Caco-2 (cell line): ENCODE measurements at regions not wholly inside any gene's neighbourhood (a gene's known extent, or its start where the extent isn't known, plus 50 kb on each side); places are given as distances from the start of the nearest gene placed in this dataset.

ENCODE experiments used
- BruUV-seq: library from RNA; stranded (reverse); fragments of 400-500 nt; replicated peaks from 2 replicates; lab custom pipeline; 2021; lab: Mats Ljungman, UMichigan
- CTCF ChIA-PET: fragments of 300-600 bp; sonication (Branson Sonifier 250); formaldehyde crosslinking; loops from one replicate; lab custom pipeline; 2022; ENCODE audit warnings: antibody characterized with exemption; lab: Charles Lee
- POLR2A ChIA-PET: fragments of 300-600 bp; sonication (Branson Sonifier 250); formaldehyde crosslinking; loops from one replicate; lab custom pipeline; 2022; ENCODE audit warnings: antibody characterized with exemption; lab: Charles Lee
- DNase-seq, 2 experiments: peaks; one replicate each; pipeline versions ENCODE4 v3.0.0 to v3.0.0-alpha.2; 2020 to 2022
- H3K27me3 ChIP-seq: replicated peaks from 2 replicates; pipeline ENCODE4 v1.6.0; 2011; ENCODE audit warnings: low read length; ENCODE audit not compliant: control insufficient read depth, insufficient read depth
- H3K36me3 ChIP-seq: 2 replicates; pipeline ENCODE4 v1.5.1; 2011; ENCODE audit warnings: low read length; ENCODE audit not compliant: control insufficient read depth, insufficient read depth
- H3K4me1 ChIP-seq: fragments of 250-450 bp; sonication (Bioruptor Pico); 2 replicates; pipeline ENCODE4 v1.5.1; 2020; ENCODE audit warnings: mild to moderate bottlenecking
- H3K4me3 ChIP-seq: 2 replicates; pipeline ENCODE4 v1.5.1; 2011; ENCODE audit warnings: low read depth, mild to moderate bottlenecking, control low read depth, low read length
- H3K9me3 ChIP-seq: fragments of 250-450 bp; sonication (Bioruptor Pico); 2 replicates; pipeline ENCODE4 v1.5.1; 2020; ENCODE audit warnings: mild to moderate bottlenecking, moderate library complexity
- H3K27ac Mint-ChIP-seq: one replicate; pipeline ENCODE4 v1.8.0; 2022; ENCODE audit warnings: mixed read lengths; ENCODE audit not compliant: unreplicated experiment
- H3K27me3 Mint-ChIP-seq: one replicate; pipeline ENCODE4 v1.8.0; 2022; ENCODE audit warnings: mixed read lengths; ENCODE audit not compliant: insufficient read depth, unreplicated experiment
- H3K36me3 Mint-ChIP-seq: one replicate; pipeline ENCODE4 v1.8.0; 2022; ENCODE audit warnings: mild to moderate bottlenecking, mixed read lengths; ENCODE audit not compliant: insufficient read depth, unreplicated experiment
- H3K4me1 Mint-ChIP-seq: one replicate; pipeline ENCODE4 v1.8.0; 2022; ENCODE audit warnings: low read depth, mixed read lengths; ENCODE audit not compliant: unreplicated experiment
- H3K4me3 Mint-ChIP-seq: one replicate; pipeline ENCODE4 v1.8.0; 2022; ENCODE audit warnings: mild to moderate bottlenecking, moderate library complexity, mixed read lengths; ENCODE audit not compliant: unreplicated experiment
- H3K9me3 Mint-ChIP-seq: one replicate; pipeline ENCODE4 v1.8.0; 2022; ENCODE audit warnings: mixed read lengths; ENCODE audit not compliant: unreplicated experiment
- intact Hi-C: fragments of 100-400 bp; cut with micrococcal nuclease; formaldehyde crosslinking; loops from one replicate; pipeline ENCODE4 v1.10.0; 2022; ENCODE audit not compliant: unreplicated experiment
- TF ChIP-seq, protein P1 (sequence below), 2 experiments: fragments of 200-600 bp in 1 of 2; IDR thresholded peaks; 1 replicate in 1 of 2; 2 replicates in 1 of 2; pipeline versions ENCODE4 v1.5.1 to v1.8.0; 2011 to 2022; ENCODE audit warnings: antibody characterized with exemption in 1 of 2, control low read depth in 1 of 2, inconsistent platforms in 1 of 2, low read depth in 1 of 2, low read length in 1 of 2, mild to moderate bottlenecking in 1 of 2, moderate library complexity in 1 of 2; ENCODE audit not compliant: insufficient read depth in 1 of 2, severe bottlenecking in 1 of 2, unreplicated experiment in 1 of 2

DNA sequence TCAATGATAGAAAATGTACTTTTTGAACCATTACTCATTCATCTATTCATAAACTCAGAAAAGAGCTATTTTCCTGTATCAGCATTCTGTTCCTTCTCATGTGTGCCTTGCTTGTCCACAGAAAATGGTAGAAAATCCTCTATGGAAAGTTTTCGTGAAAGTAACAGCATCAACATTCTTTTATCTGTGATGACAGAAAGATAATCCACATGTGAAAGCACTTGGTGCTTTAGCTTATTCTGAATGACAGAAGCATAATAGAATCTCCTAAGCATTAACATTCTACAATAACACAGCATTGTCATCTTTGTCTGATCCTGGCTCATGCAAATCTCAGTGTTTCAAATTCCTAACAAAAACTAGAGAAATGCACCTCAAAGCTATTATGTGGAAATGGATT lies 431.9 kb downstream of the ADAMTS20 start:
- Histone ChIP-seq H3K4me3 (no peak overlapping the region), H3K36me3 (no peaks in the 10 kb centered on the region), H3K27me3 (no peaks in the 10 kb centered on the region), H3K9me3 (no peaks in the 10 kb centered on the region), H3K4me1 (peaks cover 4% of the 10 kb centered on the region; the same call in 1 of the 2 replicates)
- ChIA-PET CTCF (interaction anchor here (0.6 kb wide), 1 partner anchor 11 kb away, joined by 3 read pairs; no protein-coding TSS in a partner anchor), POLR2A (no interaction called here)
- no peak for DNase-seq
- Mint-ChIP-seq H3K27ac (no peak overlapping the region), H3K27me3 (no peaks in the 10 kb centered on the region), H3K36me3 (no peaks in the 10 kb centered on the region), H3K4me1 (peaks cover 7% of the 10 kb centered on the region), H3K4me3 (no peak overlapping the region), H3K9me3 (no peaks in the 10 kb centered on the region)
- intact Hi-C loops, result no loop called here
- TF ChIP-seq, protein P1, sequence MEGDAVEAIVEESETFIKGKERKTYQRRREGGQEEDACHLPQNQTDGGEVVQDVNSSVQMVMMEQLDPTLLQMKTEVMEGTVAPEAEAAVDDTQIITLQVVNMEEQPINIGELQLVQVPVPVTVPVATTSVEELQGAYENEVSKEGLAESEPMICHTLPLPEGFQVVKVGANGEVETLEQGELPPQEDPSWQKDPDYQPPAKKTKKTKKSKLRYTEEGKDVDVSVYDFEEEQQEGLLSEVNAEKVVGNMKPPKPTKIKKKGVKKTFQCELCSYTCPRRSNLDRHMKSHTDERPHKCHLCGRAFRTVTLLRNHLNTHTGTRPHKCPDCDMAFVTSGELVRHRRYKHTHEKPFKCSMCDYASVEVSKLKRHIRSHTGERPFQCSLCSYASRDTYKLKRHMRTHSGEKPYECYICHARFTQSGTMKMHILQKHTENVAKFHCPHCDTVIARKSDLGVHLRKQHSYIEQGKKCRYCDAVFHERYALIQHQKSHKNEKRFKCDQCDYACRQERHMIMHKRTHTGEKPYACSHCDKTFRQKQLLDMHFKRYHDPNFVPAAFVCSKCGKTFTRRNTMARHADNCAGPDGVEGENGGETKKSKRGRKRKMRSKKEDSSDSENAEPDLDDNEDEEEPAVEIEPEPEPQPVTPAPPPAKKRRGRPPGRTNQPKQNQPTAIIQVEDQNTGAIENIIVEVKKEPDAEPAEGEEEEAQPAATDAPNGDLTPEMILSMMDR (IDR thresholded peaks at IDR 0.05; ENCODE audit: insufficient read depth in 1 of 2, low read depth in 1 of 2, low read length in 1 of 2, severe bottlenecking in 1 of 2, unreplicated experiment in 1 of 2), result no peak
- no TSS peak for BruUV-seq

DNA sequence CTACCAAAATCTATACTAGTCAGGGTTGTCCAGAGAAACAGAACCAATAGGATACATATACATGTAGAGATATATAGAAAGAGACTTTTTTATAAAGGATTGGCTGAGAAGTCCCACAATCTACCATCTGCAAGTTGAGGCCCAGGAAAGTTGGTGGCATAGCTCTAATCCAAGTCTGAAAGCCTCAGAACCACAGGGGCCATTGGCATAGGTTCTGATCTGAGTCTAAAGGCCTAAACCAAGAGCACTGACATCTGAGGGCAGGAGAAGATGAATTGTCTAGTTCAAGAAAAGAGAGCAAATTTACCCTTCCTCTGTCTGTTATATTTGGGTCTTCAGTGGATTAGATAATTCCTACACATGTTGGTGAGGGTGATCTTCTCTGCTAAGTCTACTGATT lies 433.1 kb downstream of the ADAMTS20 start:
- H3K4me1 Mint-ChIP-seq, result peaks cover 7% of the 10 kb centered on the region
- no TSS peak for BruUV-seq
- no peaks in the 10 kb centered on the region for H3K36me3 Mint-ChIP-seq
- no peak for DNase-seq
- Histone ChIP-seq H3K36me3 (no peaks in the 10 kb centered on the region), H3K4me1 (peaks cover 4% of the 10 kb centered on the region; the same call in 1 of the 2 replicates), H3K9me3 (no peaks in the 10 kb centered on the region), H3K27me3 (no peaks in the 10 kb centered on the region), H3K4me3 (no peak overlapping the region)
- ChIA-PET CTCF (no interaction called here), POLR2A (no interaction called here)
- TF ChIP-seq, protein P1 (IDR thresholded peaks at IDR 0.05; ENCODE audit: insufficient read depth in 1 of 2, low read depth in 1 of 2, low read length in 1 of 2, severe bottlenecking in 1 of 2, unreplicated experiment in 1 of 2), result no peak
- no peaks in the 10 kb centered on the region for H3K27me3 Mint-ChIP-seq
- H3K27ac Mint-ChIP-seq, result no peak overlapping the region
- H3K9me3 Mint-ChIP-seq, result no peaks in the 10 kb centered on the region
- H3K4me3 Mint-ChIP-seq, result no peak overlapping the region
- intact Hi-C loops, result no loop called here

DNA sequence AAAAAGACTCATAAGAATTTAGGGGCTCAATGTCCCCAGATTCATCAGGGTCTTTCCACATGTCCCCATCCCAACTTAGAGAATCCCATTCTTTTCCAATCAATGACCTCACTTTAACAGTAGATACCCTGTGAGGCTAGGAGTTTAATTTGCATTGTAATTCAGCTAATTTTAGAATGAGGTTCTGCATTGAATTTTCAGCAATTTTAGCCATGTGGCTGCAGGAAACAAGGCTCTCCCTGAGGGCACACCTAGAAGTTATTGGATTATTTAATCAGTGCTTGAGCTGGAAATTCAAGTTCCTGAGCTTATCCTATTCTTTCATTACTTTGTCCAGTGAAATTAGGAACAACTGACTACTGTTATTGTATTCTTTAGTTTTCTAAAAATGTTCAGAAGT lies 433.8 kb downstream of the ADAMTS20 start:
- ChIA-PET POLR2A (interaction anchor here (0.6 kb wide), 1 partner anchor 706 kb away, joined by 3 read pairs; no protein-coding TSS in a partner anchor), CTCF (no interaction called here)
- Histone ChIP-seq H3K9me3 (no peaks in the 10 kb centered on the region), H3K27me3 (no peaks in the 10 kb centered on the region), H3K4me3 (no peak overlapping the region), H3K36me3 (no peaks in the 10 kb centered on the region), H3K4me1 (peaks cover 4% of the 10 kb centered on the region; the same call in 1 of the 2 replicates)
- Mint-ChIP-seq H3K4me3 (no peak overlapping the region), H3K4me1 (peaks cover 7% of the 10 kb centered on the region), H3K27me3 (no peaks in the 10 kb centered on the region), H3K36me3 (no peaks in the 10 kb centered on the region), H3K27ac (no peak overlapping the region), H3K9me3 (no peaks in the 10 kb centered on the region)
- TF ChIP-seq, protein P1 (IDR thresholded peaks at IDR 0.05; ENCODE audit: insufficient read depth in 1 of 2, low read depth in 1 of 2, low read length in 1 of 2, severe bottlenecking in 1 of 2, unreplicated experiment in 1 of 2), result no peak
- intact Hi-C loops, result no loop called here
- no TSS peak for BruUV-seq
- DNase-seq, result no peak
